ENCODE measurements at regions not wholly inside any gene's neighbourhood (a gene's known extent, or its start where the extent isn't known, plus 50 kb on each side); places are given as distances from the start of the nearest gene placed in this dataset.

- no peaks in the 10 kb centered on the region for H3K27me3 ChIP-seq (ENCODE audit: insufficient read depth, poor library complexity, severe bottlenecking)
- no peak for TF ChIP-seq REST (IDR thresholded peaks at IDR 0.05; ENCODE audit: insufficient replicate concordance, low read depth)
- no peak for TF ChIP-seq POLR2AphosphoS5 (IDR thresholded peaks at IDR 0.05; ENCODE audit: low read depth)
- no peak for TF ChIP-seq GABPA (IDR thresholded peaks at IDR 0.05; ENCODE audit: low read depth)
- TF ChIP-seq, protein P1, sequence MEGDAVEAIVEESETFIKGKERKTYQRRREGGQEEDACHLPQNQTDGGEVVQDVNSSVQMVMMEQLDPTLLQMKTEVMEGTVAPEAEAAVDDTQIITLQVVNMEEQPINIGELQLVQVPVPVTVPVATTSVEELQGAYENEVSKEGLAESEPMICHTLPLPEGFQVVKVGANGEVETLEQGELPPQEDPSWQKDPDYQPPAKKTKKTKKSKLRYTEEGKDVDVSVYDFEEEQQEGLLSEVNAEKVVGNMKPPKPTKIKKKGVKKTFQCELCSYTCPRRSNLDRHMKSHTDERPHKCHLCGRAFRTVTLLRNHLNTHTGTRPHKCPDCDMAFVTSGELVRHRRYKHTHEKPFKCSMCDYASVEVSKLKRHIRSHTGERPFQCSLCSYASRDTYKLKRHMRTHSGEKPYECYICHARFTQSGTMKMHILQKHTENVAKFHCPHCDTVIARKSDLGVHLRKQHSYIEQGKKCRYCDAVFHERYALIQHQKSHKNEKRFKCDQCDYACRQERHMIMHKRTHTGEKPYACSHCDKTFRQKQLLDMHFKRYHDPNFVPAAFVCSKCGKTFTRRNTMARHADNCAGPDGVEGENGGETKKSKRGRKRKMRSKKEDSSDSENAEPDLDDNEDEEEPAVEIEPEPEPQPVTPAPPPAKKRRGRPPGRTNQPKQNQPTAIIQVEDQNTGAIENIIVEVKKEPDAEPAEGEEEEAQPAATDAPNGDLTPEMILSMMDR (IDR thresholded peaks at IDR 0.05; ENCODE audit: insufficient read depth, low read length): no peak
- TF ChIP-seq SPI1 (IDR thresholded peaks at IDR 0.05; ENCODE audit: borderline replicate concordance, low read depth): no peak
- DNase-seq (ENCODE audit: low read depth in 1 of 2, low spot score in 1 of 2): no peak
- no peak overlapping the region for H3K4me3 ChIP-seq (replicated peaks; ENCODE audit: insufficient read depth, low read length)
- no peak overlapping the region for H3K27ac ChIP-seq (replicated peaks)
Measured at GRCh38 chr17:71521724-71522123, 599.1 kb upstream of the SOX9 start.

- no peak for TF ChIP-seq POLR2AphosphoS5 (IDR thresholded peaks at IDR 0.05; ENCODE audit: low read depth)
- TF ChIP-seq SPI1 (IDR thresholded peaks at IDR 0.05; ENCODE audit: borderline replicate concordance, low read depth): no peak
- TF ChIP-seq, protein P1 (IDR thresholded peaks at IDR 0.05; ENCODE audit: insufficient read depth, low read length): no peak
- TF ChIP-seq GABPA (IDR thresholded peaks at IDR 0.05; ENCODE audit: low read depth): no peak
- no peak for TF ChIP-seq REST (IDR thresholded peaks at IDR 0.05; ENCODE audit: insufficient replicate concordance, low read depth)
- Histone ChIP-seq H3K4me3 (replicated peaks; ENCODE audit: insufficient read depth, low read length) (no peak overlapping the region), H3K27me3 (ENCODE audit: insufficient read depth, poor library complexity, severe bottlenecking) (no peaks in the 10 kb centered on the region), H3K27ac (replicated peaks) (no peak overlapping the region)
- no peak for DNase-seq (ENCODE audit: low read depth in 1 of 2, low spot score in 1 of 2)
Measured at GRCh38 chr17:71522383-71522782, 598.4 kb upstream of the SOX9 start.

- H3K27ac ChIP-seq (replicated peaks): no peak overlapping the region
- no peak overlapping the region for H3K4me3 ChIP-seq (replicated peaks; ENCODE audit: insufficient read depth, low read length)
- no peaks in the 10 kb centered on the region for H3K27me3 ChIP-seq (ENCODE audit: insufficient read depth, poor library complexity, severe bottlenecking)
- no peak for DNase-seq (ENCODE audit: low read depth in 1 of 2, low spot score in 1 of 2)
- TF ChIP-seq SPI1 (IDR thresholded peaks at IDR 0.05; ENCODE audit: borderline replicate concordance, low read depth) (no peak), REST (IDR thresholded peaks at IDR 0.05; ENCODE audit: insufficient replicate concordance, low read depth) (no peak), GABPA (IDR thresholded peaks at IDR 0.05; ENCODE audit: low read depth) (no peak), POLR2AphosphoS5 (IDR thresholded peaks at IDR 0.05; ENCODE audit: low read depth) (no peak)
- TF ChIP-seq, protein P1 (IDR thresholded peaks at IDR 0.05; ENCODE audit: insufficient read depth, low read length): no peak
Measured at GRCh38 chr17:71527311-71527710, 593.5 kb upstream of the SOX9 start.

Data from HL-60 (cell line).